UCSD-AML1 (cell line): ENCODE measurements at regions not wholly inside any gene's neighbourhood (a gene's known extent, or its start where the extent isn't known, plus 50 kb on each side); places are given as distances from the start of the nearest gene placed in this dataset.

Source experiments
- DNase-seq: peaks from one replicate; lab custom pipeline; 2025; ENCODE audit not compliant: unreplicated experiment; lab: John Stamatoyannopoulos, UW

DNA sequence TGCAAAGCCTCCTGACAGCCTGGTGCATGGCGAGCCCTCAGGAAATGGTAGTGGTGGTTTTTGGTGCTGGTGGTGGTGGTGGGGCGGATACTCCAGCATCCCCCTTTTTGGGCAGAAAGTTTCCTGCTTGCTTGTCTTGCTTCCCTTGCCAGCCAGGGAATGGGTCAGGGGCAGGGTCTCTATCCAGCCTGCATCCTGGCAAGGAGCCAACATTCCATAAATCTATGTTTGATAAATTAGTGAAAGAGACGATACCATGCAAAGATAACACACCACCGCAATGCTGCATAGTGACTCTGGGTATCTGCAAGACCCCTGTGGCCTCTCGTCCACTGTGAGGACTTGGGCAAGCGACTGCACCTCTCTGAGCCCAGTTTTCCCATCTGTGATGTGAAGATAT lies 246.2 kb downstream of the LRFN2 start:
- DNase-seq, result no peak

DNA sequence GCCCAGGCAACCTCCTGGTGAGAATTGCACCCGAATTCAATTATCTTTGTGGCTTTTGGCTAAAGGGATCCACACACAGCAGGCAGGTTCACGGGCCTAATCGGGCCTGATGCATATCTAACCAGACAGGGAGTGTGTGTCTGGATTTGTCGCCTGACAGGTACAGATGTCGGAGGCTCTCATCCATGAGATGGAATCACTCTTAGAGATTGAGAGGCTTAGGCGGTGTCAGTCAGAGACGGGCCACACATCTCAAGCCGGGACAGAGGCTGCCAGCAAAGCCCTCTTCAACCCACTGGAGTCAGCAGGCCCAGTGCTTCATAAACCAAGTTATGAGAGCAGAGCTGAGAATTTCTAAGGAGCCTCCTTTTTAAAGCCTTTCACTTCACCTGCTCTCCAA lies 247.0 kb downstream of the LRFN2 start:
- no peak for DNase-seq

DNA sequence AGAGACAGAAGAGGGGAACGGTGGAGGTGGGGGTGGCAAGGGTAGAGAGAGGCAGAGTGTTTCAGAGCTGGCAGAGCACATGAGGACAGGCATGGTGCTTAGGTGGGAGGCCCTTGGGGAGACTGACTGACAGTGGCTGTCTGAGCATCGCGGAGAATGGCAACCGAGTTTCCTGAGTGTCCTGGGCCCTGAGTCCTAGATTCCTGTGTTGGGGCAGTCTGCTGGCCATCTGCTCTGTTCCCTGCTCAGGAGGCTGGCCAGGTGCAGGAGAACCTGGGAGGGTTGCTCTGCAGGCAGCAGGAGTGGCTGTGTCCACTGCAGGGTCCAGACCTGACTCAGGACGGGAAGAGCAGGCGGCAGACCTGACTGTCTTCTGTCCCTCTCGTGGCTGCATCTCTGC lies 248.9 kb downstream of the LRFN2 start:
- DNase-seq, result no peak

DNA sequence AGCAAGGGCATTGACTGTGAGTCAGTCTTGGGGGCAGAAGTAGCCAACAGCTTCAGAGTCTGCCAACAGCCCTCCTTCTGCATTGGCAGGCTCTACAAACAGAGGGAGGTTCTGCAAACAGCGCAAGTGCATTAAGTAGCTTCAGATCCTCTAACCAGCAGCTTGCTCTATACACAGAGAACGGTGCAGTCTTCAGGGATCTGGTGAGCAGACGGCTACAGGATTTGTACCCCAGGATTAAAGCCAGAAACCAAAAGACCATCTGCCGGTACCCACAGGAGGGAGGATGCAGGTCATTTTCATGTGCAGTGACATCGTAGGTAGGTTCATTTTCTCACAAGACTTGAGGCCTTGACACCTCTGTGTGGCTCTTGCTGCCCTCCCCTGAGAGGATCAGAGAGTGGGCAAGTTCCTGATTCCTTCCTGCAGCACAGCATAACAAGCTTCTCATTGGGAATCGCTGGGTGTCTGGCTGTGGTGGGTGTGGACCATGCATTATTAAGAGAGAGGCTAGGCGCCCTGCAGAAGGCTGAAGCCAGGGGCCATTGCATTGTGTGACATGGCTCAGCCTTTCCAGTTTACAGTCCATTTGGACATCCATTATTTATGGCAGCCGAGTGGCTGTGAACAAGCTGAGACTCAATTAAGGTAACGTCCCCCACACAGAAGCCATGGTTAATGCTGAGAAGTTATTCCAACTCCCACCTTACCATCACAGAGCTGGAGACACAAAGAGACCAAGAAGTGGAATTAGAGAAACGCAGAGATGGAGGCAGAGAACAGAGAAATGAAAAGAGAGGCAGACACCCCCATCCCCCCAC lies 250.0 kb downstream of the LRFN2 start:
- no peak for DNase-seq

DNA sequence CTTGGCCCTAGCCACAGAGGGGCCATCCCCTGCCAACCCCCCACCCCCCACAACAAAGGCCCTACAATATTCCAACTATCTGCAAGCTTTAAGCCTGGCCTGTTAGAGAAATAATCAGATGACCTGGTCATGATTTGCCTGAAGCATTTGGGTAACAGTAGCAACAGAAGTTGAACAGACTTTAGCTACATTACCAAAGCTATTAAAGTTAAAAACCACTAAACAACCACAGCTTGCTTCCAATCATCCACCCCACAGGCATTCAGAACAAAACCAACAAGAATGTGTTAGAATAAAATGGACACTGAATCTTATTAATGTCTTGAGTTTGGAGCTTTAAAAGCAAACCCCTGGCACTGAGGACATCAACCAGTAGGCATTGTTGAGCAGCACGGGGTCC lies 250.9 kb downstream of the LRFN2 start:
- no peak for DNase-seq

DNA sequence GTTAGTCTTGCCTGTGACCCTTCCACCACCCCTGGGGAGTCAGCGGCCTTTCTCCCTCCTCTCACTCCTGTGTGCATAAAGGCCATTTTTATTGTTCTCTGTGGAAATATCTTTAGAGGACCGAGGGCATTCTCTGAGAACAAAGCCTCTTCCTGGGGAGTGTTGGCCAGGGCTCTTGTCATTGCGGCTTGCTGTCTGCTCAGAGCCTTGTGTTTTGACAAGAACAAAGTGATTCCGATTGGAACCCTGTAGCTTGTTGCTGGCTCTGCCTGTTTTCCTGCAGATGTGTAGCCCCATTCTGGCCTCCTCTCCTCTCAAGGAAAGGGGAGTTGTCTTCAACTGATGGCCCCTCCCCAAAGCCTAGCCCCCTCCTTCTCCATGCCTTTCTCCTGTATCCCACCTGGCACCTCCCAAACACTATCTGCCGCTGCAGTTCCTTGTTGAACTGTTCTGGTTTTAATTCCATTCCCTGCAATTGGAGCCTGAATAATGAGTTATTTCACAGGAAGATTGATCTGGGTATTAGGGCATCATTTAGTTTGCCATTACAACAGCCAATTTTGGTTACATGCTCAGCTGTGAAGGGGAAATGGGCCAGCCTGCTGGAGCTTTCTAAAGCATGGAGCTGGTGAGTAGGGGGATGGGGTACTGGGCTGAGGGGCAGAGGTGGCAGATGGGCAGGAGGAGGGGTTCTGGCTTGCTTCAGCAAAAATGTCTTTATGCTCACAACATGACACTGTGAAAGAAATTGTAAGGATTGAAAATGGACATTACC lies 252.5 kb downstream of the LRFN2 start:
- DNase-seq, result no peak

DNA sequence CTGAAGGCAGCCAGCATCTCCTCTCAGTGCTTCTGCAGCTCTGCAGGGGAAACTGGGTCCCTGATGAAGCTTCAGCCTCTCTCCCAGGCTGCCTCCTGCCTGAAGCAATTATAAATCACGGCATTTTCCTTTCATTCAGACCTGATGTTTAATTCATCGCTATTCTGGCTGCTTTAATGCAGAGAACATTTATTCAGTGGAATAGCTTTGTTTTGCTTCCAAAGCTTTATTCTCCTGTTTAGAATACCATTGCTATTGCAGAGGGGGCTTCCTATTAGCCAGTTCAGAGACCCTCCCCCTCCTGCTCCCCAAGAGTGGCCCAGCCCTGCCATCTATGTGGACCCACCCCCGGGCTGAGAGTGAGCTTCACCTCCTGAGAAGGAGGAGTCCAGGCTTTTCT lies 255.6 kb downstream of the LRFN2 start:
- DNase-seq, result no peak

DNA sequence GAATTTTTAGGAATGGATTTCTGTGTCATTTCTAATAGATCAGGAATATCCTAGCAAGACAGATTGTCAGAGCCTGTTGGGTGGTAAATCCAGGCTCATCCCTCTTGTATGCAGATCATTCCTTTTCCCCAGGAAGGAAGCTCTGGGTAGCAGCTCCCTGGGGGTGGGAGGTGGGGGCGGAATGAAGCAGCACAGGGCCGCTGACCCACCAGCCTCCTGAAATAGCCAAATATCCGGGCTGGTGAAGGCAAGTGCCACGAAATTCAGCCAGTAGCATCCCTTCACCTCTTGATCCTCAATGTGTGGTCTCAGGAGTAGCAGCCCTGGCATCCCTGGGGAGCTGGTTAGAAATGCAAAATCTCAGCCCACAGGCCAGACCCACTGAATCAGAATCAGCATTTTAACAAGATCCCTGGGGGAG lies 256.9 kb downstream of the LRFN2 start:
- no peak for DNase-seq

DNA sequence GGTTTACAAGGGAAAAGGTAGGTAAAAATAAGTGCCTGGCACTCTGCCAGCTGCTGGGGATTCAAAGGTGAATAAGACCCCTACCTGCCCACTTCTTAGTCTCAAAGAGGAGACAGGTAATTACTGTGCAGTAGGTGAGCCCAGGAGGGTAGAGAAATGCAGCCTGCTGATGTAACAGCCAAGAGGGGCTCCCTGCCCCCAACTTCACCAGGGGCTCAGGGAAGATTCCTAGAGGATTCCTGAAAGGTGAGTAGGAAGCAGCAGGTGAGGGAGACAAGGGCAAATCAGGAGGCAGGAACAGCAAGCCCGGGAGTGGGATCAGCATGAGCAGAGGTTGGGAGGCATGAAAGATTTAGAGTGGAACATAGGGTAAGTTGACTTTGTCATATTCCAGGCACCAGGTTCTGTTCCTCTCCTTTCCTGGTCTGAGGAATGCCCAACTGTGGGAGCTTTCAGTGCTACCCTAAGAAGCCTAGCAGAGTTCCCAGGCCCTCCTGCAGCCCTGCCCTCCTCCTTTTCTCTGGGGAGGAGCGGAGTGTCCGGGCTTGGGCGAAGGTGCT lies 258.1 kb downstream of the LRFN2 start:
- no peak for DNase-seq

DNA sequence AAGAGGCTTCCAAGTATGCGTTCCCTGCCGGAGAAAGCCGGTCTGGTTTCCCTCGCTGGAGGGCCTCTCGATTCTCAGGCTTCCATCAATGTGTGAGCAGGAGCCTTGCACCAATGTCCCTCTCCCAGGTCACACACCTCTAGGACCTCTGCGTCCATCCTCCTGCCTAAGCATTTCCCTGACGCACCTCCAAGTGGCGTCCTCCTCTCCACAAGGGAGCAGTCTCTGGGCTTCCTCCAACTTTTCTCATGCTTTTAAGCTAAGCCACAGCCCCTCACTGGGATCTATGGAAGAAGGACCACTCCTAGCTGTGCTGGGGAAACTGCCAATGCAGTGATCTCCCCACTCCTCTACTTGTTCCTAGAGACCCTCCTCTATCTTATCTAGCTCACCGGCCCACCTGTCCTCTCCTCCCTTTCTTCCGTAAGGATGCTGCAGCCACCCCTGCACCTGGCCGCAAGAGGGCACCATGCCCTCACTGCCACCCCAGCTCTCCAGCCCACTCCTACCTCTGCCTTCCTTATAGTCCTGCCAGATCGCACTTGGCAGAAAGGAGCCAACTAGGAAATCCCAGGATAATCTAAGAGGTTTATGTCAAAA lies 258.7 kb downstream of the LRFN2 start:
- no peak for DNase-seq

DNA sequence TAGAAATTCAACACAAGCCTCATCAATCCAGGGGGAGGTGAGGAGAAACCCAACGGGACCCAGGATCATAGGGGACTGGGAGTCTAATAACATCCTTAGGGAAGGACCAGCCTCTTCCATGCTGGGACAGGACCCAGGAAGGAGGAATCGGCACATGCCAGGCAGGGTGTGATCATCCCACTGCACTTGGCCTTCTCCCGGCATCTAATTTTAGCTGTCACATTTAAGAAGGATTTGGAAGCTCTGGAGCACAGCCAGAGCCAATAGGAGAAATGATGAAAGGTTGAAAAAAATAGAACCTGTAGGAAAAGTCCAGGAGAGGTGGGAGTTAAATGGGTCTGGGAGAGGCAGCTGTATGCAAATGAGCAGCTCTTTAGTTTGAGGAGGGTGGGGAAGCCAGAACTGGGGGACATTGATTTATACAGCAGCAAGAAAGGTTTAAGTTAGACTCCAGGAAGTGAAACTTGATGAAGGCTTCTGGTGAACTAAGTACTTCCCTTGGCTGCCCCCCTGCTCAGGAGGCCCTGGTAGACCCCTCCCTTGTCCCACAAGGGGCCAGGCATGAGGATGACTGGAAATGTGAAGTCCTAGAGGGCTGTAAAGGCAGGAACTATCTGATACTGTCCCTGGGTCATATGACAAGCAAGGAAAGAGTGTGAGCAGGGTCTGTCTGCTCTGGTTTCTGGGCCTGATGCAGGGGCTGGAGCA lies 260.3 kb downstream of the LRFN2 start:
- no peak for DNase-seq

DNA sequence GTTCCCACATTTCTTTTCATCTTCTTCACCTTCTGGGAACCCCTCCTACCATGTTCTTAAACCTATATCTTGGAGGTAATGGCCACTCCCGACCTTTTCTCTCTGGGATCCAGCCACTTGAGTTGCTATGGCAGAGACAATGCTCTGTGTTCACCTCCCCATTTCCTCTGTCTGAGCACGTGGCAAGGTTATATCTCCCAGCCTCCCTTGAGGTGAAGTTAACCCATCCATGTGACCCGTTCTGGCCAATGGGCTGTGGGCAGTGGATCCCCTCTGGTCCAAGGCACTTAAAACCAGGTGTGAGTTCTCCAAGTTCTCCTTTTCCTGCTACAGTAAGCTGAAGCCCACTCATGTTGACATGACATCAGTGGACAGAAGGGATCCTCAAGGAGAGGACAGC lies 261.4 kb downstream of the LRFN2 start:
- no peak for DNase-seq

DNA sequence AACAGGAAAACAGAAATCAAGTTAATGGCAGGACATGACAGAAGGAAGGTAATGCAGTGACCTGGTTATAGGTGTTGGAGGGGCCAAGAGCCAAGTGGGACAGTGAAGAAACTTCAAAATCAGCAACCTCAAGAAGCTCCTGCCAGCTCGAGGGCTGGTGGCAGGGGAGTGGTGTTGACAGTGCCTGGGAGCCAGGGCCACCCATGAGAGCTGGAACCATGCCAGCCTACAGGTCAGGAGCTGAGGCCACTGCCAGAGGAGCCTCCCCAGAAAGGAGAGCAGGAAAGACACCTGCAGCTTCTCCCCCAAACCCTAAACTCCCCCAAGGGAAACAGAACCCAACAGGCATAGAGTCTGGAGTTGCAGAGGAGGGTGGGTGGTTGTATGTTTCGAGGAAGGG lies 262.1 kb downstream of the LRFN2 start:
- DNase-seq, result no peak

DNA sequence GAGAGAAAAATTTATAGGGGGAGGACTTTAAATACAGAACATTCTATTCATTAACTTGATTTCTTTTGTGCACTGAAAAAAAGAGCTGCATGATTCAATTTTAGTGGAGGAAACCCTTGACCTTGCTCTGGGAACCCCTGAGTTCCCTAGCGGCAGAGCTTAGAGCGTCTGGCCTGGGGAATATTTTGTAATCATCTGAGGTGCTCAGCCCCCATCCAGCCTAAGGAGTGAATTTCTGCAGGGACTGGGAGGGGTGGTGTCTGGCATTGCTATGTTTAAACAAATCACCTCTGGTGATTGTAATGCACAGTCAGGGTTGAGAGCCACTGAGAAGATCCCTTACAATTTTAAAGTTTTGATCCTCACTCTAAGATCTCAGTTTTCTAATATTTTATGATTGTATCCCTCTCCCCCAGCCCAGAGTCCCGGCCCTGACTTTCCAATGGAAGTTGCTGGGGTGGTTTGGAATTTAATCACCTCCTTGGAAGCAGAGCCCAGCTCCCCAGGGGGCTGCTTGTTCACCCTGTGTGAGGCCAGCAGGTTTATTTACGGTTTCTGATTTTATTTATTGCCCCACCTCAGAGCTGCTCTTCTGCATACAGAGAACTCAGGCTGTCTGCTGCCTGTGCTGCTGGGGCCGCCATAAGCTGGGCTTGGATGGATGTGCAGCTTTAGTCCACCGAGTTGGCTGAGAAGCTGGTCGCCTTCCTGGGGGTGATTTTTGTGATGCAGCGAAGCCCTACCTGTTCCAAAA lies 263.1 kb downstream of the LRFN2 start:
- no peak for DNase-seq

DNA sequence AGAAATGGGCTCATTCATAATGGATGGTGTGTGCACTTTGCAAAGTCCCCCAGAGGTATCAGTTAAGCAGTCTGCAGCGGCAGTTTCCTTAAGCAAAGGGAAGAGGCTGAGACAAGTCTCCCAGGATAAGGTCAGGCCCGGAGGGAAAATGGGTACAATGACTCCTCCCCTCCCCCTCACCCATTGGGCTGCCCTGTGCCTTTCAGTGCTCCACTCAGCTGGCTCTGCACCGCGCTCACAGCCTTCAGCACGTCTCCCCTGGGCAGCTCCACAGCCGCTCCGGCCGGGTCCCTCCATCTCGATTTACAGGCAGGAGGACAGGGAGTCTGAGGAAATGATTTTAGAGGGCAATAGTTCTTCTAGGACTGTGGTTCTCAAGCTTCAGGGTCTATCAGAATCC lies 264.8 kb downstream of the LRFN2 start:
- no peak for DNase-seq

DNA sequence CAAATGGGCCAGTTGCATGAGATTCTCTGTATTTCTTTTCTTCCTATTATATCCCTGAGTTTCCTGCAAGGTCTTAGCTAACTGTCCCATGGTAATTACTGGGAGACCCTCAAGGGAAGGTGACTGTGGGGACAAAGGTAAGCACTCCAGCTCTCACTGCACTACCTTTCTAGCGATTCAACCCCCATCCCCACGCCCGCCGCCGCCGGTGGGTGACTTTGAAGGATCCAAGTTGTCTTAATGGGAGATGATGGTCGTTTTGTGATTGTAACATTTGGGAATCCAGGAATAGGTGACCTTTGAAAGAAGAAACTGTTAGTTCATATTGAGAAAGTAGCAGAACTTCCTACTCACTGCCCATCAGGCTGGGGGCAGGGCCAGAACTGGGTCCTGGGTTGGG lies 265.5 kb downstream of the LRFN2 start:
- no peak for DNase-seq

DNA sequence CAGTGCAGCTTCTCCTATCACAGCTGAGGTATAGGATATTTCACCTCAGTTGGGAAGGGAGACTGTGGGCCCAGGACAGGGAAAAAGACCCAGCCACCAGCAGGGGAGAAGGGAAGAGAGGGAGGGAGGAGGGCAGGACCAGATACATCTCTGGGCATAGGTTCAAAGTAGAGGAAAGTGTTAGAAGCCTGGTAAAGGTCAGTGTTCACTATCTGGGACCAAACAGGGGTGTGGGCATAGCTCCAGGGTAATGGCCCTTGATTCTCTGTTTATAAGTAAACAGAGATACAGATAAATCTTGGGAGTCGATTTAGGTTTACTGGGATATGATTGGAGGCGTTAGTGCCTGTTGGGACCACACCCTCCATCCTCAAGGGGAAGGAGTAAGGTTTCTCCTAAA lies 266.2 kb downstream of the LRFN2 start:
- DNase-seq, result no peak

DNA sequence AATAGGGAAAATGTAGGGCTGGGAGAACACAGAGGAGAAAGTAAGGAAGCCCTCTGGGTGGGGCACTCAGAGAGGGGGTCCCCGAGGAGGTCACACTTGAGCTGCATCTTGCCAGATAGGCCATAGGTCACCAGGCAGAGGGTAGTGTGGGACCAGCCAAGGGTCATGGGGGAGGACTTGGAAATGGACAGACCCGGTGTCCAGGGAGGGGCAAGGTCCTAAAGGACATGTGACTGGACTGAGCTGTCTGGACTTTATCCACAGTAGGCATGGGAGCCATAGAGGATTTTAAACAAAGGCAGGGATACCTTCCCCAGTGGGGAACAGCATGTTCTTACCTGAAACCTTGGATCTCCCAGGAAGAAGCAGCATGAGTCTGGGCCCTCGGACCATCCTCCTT lies 266.7 kb downstream of the LRFN2 start:
- no peak for DNase-seq

DNA sequence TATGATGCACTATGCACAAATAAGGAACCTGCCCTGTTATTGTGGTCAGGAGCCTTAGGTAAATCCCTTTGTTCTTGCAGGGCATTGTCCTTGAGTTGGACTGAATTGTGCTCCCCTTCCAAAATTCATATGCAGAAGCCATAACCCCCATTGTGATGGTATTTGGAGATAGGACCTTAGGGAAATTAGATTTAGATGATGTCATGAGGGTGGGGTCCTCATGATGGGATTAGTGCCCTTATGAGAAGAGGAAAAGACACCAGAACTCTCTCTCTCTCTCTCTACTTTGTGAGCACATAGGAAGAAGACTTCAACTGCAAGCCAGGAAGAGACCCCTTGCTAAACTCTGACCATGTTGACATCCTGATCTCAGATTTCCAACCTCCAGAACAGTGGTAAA lies 268.0 kb downstream of the LRFN2 start:
- DNase-seq, result no peak

DNA sequence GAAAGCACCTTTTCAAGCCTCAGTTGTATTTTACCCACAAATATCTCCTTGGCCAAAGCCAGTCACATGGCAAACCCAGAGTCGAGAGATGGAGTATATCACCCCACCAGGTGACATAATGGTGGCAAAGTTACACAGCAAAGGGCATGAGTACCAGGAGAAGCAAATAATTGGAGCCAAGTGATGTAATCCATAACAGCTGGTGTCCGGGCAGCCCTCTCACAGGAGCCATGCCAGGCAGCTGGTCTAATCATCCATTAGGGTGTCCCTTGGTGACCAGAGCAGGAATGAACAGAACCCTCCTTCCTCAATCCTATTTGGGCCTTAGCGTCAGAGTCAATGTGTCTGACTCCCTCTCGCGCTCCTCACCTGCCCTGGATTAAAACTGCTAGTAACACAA lies 272.1 kb downstream of the LRFN2 start:
- no peak for DNase-seq

DNA sequence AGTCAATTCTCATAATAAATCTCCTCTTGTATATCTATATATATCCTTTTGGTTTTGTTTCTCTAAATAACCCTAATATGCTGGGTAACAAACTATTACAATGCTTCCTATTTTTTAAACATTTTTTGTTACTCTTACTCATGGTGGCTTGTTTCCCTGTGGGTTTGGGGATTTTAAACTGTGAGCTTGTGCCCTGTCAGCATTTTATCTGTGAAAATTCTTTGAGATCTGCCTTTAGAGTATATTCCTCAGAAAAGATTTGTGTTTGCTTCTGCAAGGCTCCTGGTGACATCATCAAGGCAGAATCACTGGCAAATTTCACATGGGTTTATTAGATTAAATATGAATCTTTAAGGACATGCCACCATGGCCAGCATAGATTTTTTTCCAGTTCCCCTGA lies 273.6 kb downstream of the LRFN2 start:
- no peak for DNase-seq
